Testis (tissue), 2 donors: ENCODE measurements at regions not wholly inside any gene's neighbourhood (a gene's known extent, or its start where the extent isn't known, plus 50 kb on each side); places are given as distances from the start of the nearest gene placed in this dataset.

Experiments
- DNase-seq: peaks from one replicate; pipeline ENCODE4 v3.0.0-alpha.2; 2019
- H3K27ac ChIP-seq, 2 donors: fragments of 200-600 bp; sonication (generic); one replicate each; pipeline ENCODE4 v1.5.1; 2019
- H3K27me3 ChIP-seq: fragments of 200-600 bp; sonication (generic); one replicate; pipeline ENCODE4 v1.5.1; 2019
- H3K36me3 ChIP-seq: fragments of 200-600 bp; sonication (generic); one replicate; pipeline ENCODE4 v1.5.1; 2017; ENCODE audit warnings: low read depth; ENCODE audit errors: missing control alignments
- H3K4me1 ChIP-seq: fragments of 200-600 bp; sonication (generic); one replicate; pipeline ENCODE4 v1.5.1; 2019
- H3K4me3 ChIP-seq, 2 donors: fragments of 200-600 bp; sonication (generic); one replicate each; pipeline ENCODE4 v1.5.1; 2017 to 2019
- H3K9me3 ChIP-seq: fragments of 200-600 bp; sonication (generic); one replicate; pipeline ENCODE4 v1.5.1; 2017
- CTCF ChIP-seq, 3 experiments: fragments of 450-650 bp in 2 of 3; fragments of 200-600 bp in 1 of 3; sonication (generic) in 1 of 3; IDR thresholded peaks; one replicate each; pipeline ENCODE4 v1.5.1; 2016 to 2019; ENCODE audit warnings: antibody characterized with exemption in 3 of 3, mild to moderate bottlenecking in 2 of 3, moderate library complexity in 1 of 3
- POLR2A ChIP-seq: fragments of 450-650 bp; IDR thresholded peaks from one replicate; pipeline ENCODE4 v1.6.1; 2017; ENCODE audit warnings: antibody characterized with exemption, mild to moderate bottlenecking, moderate library complexity
- WGBS, 2 donors: methylation state at CpG; one replicate each; pipeline ENCODE4 v1.1.5; 2018; 5-methylcytosine and 5-hydroxymethylcytosine counted together
- intact Hi-C: fragments of 100-400 bp; cut with DNase I; formaldehyde crosslinking; loops from one replicate; pipeline ENCODE4 v1.15.1; 2023; ENCODE audit warnings: low total_unique reads

- Histone ChIP-seq H3K36me3 (no peaks in the 10 kb centered on the region), H3K4me3 (no peak overlapping the region), H3K27me3 (no peaks in the 10 kb centered on the region), H3K4me1 (no peaks in the 10 kb centered on the region), H3K27ac (no peak overlapping the region), H3K9me3 (no peaks in the 10 kb centered on the region)
- intact Hi-C loops, result no loop called here
- TF ChIP-seq CTCF (IDR thresholded peaks at IDR 0.05) (no peak), POLR2A (no peak)
- WGBS, 2 donors, result 78 to 90% methylated on average over 7 of the region's 7 CpGs
- DNase-seq, result no peak
Measured at GRCh38 chr21:27157097-27157496, 190.2 kb upstream of the ADAMTS5 start.

- WGBS, 2 donors, result 94 to 100% methylated on average over 1 of the region's 1 CpG
- intact Hi-C loops, result no loop called here
Measured at GRCh38 chr21:27156666-27157065, 189.8 kb upstream of the ADAMTS5 start.

GRCh38 chr21:27155130-27155500 is 188.2 kb upstream of the ADAMTS5 start:
- no peaks in the 10 kb centered on the region for H3K9me3 ChIP-seq
- no peaks in the 10 kb centered on the region for H3K4me1 ChIP-seq
- no peaks in the 10 kb centered on the region for H3K36me3 ChIP-seq
- WGBS, 2 donors, result 89 to 92% methylated on average over 1 of the region's 1 CpG
- no peak for TF ChIP-seq POLR2A
- TF ChIP-seq CTCF (IDR thresholded peaks at IDR 0.05), result no peak
- intact Hi-C loops, result no loop called here
- H3K4me3 ChIP-seq, result no peak overlapping the region
- no peaks in the 10 kb centered on the region for H3K27me3 ChIP-seq
- H3K27ac ChIP-seq, result no peak overlapping the region
- DNase-seq, result no peak

More at GRCh38 chr21:27156666-27157065, 189.8 kb upstream of the ADAMTS5 start:
- no peak for TF ChIP-seq POLR2A
- TF ChIP-seq CTCF (IDR thresholded peaks at IDR 0.05), result no peak
- Histone ChIP-seq H3K4me1 (no peaks in the 10 kb centered on the region), H3K4me3 (no peak overlapping the region), H3K36me3 (no peaks in the 10 kb centered on the region), H3K27me3 (no peaks in the 10 kb centered on the region), H3K9me3 (no peaks in the 10 kb centered on the region), H3K27ac (no peak overlapping the region)
- no peak for DNase-seq

- no peak for DNase-seq
- Histone ChIP-seq H3K27me3 (no peaks in the 10 kb centered on the region), H3K4me1 (no peaks in the 10 kb centered on the region), H3K4me3 (no peak overlapping the region), H3K36me3 (no peaks in the 10 kb centered on the region), H3K27ac (no peak overlapping the region), H3K9me3 (no peaks in the 10 kb centered on the region)
- intact Hi-C loops, result no loop called here
- TF ChIP-seq CTCF (IDR thresholded peaks at IDR 0.05) (no peak), POLR2A (no peak)
- 59 to 67% methylated on average over 4 of the region's 4 CpGs for WGBS, 2 donors
Measured at GRCh38 chr21:27154451-27155129, 187.7 kb upstream of the ADAMTS5 start.

GRCh38 chr21:27152996-27153395 is 186.1 kb upstream of the ADAMTS5 start:
- Histone ChIP-seq H3K9me3 (no peaks in the 10 kb centered on the region), H3K27ac (no peak overlapping the region), H3K4me1 (no peaks in the 10 kb centered on the region), H3K27me3 (no peaks in the 10 kb centered on the region), H3K36me3 (no peaks in the 10 kb centered on the region), H3K4me3 (no peak overlapping the region)
- TF ChIP-seq POLR2A, result no peak
- TF ChIP-seq CTCF (IDR thresholded peaks at IDR 0.05), result no peak
- DNase-seq, result no peak
- intact Hi-C loops, result no loop called here
